Dermis blood vessel endothelial cell (primary cell): ENCODE measurements at regions not wholly inside any gene's neighbourhood (a gene's known extent, or its start where the extent isn't known, plus 50 kb on each side); places are given as distances from the start of the nearest gene placed in this dataset.
A peak's percentile ranks its signal among the peaks of the same experiment; 100 is the strongest.

Experiments
- DNase-seq: peaks from one replicate; pipeline ENCODE4 v3.0.0; 2010

DNA sequence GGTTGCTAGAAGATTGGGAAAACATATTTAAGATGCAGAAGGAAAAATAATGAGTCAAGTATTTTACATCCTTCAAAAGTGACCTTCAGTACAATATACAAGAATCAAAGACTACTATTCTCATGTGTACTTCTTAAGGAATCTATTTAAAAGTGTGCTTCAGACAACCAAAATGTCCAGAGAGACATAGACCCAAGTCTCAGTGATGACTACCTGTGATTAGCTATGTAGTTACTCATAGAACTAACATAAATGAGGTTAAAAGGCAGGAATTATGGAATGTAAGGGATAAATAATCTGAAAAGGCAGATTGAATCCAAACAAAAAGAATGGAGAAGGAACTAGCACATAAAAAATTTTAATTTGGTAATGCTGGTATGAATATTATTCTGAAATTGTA, 634.7 kb upstream of the FAM241A start:
- no peak for DNase-seq

DNA sequence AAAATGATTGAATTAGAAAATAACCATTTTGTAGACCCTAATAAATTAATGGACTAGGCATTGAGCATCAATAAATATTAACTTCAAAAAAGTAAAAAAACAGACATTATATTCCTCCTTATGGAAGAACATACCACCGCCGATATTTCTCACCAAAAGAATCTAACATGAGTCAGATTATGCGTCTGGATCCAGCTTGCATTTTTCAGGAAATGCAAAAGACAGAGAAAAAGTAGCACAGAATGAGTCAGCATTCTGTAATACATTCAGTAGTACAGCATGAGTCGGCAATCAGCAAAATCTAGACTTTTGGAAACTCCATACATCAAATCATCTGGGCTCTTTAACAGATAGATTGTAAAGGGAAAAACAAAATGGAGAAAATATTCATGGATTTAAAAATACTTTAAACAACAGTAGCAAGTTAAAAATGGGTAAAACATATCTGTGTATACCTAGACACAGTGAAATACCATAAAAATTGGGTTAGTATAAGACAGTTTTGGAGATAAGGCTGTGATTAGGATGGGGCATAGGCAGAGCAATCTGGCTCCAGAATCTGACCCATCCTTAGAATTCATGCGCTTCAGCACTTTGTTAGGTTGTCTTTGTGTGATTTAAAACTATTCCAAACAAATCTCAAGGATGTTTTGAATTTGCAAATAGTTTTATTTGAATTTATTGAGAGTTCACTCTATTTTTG, 633.0 kb upstream of the FAM241A start:
- no peak for DNase-seq

DNA sequence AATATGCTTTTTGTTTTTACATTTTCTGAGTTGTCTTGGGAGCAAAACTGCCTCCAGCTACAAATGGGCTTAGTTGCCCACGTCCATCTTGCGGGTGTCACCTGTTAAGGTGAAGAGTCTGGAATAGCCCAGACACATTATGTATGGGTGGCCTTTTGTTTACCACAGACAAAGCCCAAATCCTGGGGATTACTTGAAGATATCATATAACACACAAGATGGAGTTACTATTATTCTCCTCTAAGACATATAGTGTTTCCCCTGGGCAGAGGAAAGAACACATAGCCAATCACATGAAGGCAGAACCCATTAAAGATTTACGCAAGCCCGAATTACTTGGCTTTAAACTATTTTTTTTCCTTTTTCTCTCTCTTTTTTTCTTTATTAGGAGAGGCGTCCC, 625.6 kb upstream of the FAM241A start:
- no peak for DNase-seq

DNA sequence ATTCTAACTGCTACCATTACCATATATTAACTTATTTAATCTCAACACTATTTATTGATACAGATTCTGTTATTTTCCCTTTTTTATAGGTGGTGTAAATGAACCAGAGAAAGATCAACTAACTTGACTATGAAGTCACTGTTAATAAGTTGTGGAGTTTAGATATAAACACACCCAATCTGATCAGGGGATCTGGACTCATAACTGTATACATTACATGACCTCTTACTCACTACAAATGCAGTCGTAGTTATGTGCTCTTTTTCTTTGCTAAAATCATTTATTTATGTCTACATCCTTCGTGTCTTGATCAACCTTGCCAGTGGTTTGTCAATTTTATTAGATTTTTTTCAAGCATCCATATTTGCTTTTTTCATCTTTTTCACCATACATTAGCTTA, 614.8 kb upstream of the FAM241A start:
- DNase-seq = no peak

DNA sequence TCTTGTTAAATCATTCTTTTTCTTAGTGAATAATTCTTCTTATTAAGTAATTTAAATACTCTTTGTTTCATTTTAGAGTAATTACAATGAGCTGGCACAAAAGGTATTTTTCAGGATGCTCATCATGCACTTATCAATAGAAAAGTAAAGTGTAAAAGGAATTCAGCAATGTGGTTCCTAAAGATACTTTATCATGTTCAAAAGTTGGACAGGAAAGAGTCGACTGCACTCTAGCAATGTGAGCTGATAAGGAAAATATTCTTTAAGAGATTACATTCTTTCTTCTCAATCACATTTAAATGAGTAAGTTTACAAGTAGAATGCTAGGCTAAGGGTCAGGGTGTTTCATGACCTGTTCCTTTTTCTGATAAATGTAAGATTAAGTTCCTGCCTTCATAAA, 609.5 kb upstream of the FAM241A start:
- DNase-seq = no peak

DNA sequence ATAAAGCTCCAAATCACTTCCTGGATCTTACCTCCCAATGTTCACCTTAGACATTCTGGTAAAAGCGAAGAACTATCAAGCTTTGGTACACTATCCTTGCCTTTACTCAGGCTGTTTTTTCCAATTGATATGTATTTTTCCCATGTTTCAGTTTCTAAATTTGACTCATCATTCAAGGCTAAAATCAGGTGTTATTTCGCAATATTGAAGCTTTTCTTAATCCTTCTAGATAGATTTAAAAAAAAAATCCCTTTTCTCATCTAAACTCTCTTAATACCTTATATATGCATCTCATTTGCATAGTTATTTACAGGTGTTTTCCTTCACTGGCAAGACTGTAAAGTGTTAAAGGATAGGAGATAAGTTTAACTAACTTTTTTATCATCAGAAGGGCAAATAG, 608.1 kb upstream of the FAM241A start:
- DNase-seq = no peak

DNA sequence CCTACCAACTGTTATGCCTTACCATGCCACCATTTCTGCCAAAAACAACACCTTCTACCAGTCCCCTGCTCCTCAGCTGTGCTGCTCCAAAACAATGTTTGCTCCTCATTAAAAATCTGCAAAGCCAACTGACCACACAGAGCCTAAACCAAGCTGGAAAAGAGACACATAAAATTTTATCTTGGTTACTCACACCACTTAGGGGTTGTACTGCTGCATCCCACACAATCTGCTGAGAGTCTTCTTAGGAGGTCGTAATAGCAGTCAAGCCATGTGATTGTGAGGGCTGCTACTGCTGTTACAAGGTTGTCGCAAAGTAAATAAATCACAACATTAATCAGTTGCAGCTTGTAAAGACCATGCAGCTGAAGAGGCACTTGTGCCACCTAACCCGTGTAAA, 607.4 kb upstream of the FAM241A start:
- DNase-seq = no peak

DNA sequence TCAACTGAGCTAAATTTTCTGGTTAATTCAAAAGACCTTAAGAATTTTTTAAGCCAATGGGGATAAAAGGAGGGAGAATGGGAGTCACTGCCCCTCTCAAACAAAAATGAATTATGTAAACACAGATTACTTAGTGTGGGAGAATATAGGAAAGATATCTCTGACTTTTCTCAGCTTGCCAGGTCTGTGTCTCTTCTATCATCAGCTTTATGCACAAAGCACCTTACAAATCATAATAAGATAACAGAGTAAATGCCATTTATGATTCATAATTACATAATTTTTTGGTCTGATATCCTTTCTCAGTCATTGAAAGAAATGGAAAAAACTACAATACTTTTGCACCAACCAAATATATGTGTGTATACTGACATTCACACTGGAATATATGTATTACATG, 604.6 kb upstream of the FAM241A start:
- no peak for DNase-seq

DNA sequence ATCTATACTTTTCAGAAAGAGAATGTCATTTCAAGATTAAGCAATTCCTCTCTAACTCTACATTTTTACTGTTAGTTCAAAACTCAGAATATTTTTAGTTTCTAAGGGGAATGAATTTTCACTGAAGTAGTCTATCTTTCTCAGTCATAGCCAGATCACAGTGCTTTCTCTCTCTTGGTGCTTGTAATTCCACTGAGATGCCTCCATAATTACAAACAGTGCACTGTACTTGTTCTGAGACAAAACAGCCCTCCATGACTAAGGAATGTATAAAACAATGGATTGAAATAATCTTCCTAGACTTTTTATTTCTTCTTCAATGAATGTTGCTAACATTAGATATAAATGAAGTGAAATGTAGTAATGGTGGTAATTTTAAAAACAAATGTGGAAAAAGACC, 603.2 kb upstream of the FAM241A start:
- no peak for DNase-seq

DNA sequence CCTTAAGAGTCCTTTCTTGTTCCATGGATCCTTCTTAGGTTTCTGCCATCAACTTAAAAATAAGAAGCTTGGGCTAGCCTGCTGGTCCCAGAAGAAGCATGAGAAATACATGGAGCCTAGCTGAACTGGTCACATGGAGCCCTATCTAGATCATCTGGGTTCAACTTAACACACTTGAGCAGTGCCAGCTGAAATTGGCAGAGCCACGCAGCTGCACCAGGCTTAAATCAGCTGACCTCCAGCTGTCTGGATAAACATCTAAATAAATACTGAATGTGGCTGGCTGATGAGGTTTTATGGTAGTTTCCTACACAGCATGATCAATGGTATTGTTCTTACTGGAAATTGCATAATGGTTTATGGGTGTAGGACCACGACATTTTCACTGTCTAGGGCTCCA, 598.4 kb upstream of the FAM241A start:
- DNase-seq = no peak

DNA sequence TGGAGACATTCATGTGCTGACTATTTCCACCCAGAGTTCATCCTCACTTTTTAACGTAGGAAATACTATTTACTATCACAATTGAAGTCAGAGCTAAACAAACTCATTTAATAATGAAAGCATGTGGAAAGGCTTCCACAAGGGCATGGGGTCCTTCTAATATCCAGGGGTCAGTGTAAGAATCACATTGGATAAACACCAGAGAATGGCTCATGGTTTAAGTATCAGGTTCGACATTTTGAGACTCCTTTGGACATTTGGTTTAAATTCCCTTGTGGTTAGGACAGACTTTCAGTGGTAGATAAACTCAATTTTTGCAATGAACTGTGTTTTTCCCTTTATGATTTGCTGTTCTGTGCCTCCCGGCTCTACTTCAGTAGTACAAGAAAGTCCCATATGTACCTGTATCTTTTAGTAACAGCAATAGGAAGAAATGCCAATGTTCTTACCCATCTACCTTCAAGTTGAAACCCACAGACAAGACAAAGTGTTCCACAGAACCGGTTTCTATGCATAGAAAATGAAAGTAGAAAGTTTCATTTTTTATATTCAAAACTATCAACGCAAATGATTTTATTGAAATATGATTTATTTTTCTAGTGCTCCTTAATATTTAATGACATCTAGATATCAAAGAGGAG, 589.0 kb upstream of the FAM241A start:
- no peak for DNase-seq

DNA sequence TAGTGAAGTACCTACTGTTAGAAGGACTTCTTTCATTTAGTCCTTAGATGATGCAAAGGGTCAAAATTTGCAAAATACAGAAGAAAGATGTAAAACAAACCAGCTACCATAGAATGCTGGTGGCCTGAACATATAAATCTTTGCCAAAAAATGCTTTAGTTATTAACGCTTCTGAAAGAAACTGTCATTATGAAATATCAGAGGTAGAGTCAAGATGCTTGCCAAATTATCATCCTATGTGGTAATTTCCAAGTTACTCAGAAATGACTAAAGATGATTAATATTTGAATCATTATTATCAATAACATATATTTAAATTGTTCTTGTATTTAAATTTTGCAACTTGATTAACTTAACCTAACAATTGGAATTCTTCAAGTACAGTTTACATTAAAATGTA, 588.4 kb upstream of the FAM241A start:
- DNase-seq = no peak

DNA sequence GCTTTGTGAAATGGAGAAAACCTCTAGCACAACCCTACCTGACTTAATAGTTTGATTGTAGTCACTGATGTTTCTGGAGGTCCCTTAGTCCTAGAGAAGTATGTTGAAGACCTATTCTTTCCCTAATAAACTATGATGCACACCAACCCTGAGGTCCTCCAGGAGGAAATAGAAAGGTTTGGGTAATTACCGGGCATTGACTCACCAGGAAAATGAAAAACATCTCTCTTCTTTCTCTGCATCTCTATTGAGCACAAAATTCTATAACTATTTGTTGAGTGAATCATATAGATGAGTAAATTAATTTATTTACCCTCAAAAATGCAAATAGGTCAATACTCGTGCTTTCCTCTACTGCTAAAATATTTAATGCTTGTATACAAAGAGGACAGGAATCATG, 582.4 kb upstream of the FAM241A start:
- DNase-seq = no peak

DNA sequence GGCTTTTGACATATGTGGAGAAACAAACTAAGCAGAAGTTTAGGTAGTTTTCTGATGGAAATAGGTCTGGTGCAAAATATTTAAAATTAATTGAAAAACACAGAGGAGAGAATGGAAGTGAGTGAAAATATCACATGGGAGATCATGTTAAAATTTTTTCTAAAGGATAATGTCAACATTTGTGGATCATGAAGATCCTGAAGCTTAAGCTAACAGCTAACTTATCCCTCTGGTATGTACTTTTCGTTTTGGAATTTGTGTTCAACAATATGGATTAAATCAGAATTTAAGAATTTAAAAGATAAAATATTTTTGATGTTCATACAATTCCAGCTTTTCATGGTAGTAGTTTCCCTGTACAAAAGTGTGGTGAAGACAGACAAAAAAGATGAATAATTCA, 572.8 kb upstream of the FAM241A start:
- no peak for DNase-seq

DNA sequence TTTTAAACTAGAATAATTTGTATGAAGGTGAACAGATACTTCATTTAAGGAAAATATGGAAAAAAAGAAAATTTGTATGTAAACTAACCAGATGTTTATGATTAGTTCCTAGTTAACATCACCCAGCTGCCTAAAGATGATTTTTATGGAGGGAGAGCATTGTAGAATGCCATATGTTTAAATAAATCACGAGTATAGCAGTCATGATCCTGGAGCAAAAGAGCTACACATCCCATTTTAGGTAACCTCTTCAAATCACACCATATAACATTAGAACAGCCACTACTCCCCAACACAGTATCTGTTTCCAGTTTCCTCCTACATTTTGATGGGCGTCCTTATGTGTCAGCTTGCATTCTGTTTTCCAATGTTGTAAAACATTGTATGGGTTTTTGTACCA, 571.9 kb upstream of the FAM241A start:
- DNase-seq = no peak

DNA sequence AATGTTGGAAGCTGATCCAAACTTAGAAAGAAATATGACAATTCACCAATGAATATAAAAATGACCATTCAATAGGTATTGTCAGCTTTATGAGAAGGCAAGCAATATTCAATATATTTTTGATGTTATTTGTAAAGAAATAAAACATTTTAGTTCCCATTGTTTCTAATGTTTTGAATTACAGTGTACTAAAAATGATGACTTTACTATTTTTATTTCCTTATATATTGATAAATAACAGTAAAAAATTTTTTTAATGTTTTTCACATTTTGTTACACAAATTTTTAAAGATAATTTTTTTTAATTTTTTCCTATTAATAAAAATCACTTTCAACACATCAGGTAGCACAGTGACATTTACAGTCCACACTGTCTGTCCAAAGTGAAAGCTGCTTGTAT, 565.5 kb upstream of the FAM241A start:
- no peak for DNase-seq

DNA sequence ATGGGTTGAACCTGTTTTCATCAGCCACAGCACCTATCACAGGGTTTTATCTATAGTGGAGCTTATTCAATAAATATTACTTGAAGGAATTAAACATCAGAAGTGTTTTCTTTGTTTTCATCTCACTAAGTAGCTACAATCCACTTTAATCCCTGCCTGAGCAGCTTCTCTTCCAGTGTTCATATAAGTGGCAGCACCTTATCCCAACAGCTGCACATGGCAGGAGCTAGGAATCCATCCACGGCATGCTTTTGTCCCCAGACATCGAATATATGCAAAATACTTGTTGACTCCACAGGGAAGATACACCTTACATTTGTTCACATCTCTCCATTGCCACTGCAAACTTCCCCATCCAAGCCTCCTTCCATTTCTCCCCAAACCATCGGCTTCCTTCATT, 549.8 kb upstream of the FAM241A start:
- no peak for DNase-seq

DNA sequence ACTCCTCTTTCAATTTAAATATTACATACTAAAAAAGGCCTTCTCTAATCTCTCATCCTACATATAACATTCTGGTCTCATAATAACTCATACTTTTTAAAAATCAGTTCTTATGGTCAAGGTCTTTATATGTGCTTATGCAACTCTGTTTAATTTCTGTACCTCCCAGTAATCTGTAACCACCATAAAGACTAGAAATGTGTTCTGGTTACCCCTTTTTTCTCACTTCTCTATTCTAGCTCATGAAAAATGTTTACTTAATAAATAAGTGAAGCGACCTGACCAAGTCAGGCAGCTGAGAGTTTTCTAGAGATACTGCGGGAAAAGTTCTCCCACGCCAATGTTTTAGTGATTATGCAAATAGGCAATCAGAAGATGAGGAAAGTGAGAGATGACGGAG, 548.8 kb upstream of the FAM241A start:
- DNase-seq = no peak

DNA sequence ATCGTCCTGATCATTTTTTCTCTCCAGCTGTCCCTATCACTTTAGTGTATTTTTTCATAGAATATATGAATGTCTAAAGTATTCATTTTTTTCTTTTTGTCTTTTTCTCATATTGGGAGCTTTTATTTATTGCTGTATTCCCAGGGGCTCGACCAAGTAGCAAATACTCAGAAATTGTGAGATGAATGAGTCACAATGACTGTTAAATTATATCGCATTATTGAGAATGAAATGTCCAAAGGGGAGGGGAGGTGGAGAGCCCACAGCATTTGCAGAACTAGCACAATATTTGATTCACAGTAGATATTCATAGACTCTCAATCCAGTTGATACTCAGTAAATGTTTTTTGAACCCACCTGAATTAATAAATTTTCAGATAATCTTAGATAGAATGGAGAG, 543.6 kb upstream of the FAM241A start:
- no peak for DNase-seq

DNA sequence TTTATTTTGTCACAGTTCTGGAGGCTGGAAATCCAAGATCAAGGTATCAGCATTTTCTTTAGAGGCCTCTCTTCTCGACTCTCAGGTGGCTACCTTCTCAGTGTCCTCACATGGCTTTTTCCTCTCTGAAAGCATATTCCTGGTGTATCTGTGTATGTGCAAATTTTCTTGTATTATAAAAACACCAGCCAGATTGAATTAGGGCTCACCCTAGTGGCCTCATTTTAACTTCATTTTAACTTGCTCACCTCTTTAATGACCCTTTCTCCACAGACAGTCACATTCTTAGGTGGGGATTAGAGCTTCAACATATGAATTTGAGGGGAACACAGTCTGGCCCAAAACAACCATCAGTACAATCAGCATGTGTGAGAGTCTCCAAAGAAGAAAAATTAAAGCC, 542.4 kb upstream of the FAM241A start:
- no peak for DNase-seq

DNA sequence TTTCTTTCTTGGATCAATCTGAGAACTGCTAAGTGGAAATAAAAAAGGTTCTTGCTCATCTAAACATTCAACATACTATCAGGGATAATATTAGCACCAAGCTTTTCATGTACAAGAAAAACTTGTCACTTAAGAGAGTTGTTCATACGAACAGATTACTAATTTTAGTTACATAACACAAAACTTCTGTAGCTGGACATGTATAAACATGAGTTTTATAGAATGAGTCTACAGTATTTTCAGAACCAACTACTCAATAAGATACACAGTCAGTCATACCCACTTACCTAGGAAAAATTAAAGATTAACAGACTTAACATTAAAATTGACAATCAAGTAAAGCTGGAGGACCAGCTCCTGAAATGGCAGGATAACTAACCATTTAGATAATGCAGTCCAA, 540.1 kb upstream of the FAM241A start:
- no peak for DNase-seq

DNA sequence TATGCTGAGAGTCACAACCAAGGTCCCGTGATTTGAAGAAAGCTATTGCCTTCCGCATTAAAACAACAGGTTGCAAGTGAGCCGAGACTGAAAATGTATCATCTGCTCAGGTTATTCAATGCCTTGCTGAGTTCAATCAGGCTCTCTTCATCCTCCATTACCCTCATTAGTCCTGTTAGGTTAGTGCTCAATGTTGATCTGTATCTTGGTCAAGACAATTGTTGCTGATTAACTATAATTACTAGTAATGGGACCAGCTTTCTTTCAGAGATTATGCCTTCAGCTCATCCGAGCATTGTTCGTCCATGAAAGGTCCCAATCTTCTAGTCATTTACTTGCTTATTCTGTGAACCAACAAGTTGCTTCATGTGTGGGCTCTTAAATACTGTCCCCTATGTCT, 534.6 kb upstream of the FAM241A start:
- no peak for DNase-seq

DNA sequence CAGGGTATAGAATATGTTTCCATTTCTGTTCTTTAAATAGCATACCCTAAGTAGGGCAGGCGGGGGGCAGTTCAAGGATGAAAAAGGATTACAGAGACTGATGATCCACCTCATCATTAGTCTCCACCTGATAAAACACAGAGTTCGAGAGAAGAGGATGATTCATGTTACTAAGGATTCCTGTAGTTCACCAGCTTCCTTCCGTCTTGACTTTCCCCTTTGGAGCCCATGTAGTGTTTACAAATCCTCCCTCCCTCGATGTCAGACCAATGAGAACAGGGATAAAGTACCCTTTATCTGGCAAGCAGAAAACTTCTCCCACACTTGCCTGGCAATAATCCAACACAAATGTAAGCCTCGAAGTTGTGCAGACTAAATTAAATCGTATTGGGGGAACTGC, 526.3 kb upstream of the FAM241A start:
- no peak for DNase-seq

DNA sequence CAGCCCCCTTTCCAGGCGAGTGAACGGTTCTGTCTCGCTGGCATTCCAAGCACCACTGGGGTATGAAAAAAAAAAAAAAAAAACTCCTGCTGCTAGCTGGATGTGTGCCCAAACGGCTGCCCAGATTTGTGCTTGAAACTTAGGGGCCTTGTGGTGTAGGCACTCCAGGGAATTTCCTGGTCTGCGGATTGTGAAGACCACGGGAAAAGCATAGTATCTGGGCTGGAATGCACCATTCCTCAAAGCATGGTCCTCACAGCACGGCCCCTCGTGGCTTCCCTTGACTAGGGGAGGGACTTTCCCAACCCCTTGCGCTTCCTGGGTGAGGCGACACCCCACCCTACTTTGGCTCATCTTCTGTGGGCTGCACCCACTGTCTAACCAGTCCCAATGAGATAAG, 516.8 kb upstream of the FAM241A start:
- no peak for DNase-seq

DNA sequence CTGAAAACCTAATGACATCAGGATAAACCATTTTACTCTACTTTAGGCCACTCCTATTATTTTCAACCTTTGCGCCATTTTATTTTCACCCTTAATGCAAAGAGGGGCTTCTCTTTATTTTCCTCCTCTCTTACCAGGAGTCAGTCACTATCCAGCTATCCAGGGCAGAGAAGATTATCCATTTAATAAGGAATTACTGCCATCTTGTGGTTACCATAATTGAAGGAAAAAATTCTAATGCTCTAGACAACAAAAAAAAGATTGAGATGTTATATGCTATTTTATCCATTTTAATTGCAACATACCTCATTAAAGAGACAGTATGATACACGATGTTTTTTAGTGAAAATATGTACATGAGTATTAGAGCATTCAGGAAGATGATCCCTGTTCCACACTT, 514.5 kb upstream of the FAM241A start:
- DNase-seq = peak; percentile 39
